ENCODE measurements at regions not wholly inside any gene's neighbourhood (a gene's known extent, or its start where the extent isn't known, plus 50 kb on each side); places are given as distances from the start of the nearest gene placed in this dataset.

DNA sequence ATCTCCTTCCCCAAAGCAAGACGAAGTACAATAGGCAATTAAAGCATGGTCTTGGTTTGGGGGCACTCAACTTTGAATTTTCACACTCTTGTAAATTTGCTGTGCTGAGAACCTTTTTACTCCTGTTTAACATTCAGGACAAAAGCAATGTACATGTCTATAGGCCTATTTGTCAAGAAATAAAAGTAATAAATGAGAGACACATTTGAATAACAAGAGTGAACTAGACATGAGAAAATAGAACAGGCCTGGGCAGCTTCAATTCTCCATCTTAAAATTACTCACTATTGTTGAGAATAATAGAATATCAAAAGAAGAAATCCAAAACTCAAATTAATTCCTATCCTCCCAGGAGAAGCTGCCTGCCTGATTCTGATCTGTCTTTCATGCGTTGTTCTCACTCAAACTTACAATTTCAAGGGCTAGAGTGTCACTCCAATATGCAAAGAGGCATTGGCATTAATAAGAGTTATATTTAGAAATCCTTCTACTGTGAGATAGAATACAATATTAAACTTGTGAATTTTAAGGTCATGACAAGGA, 192.9 kb upstream of the CCNG1 start:
- TF ChIP-seq CTCF (IDR thresholded peaks at IDR 0.05; ENCODE audit: borderline replicate concordance, extremely low read depth, low read length, poor library complexity, severe bottlenecking) (no peak), EZH2 (IDR thresholded peaks at IDR 0.05; ENCODE audit: borderline replicate concordance, low read depth, low read length, severe bottlenecking) (no peak)

All from DND-41 (cell line).